GM12878 (cell line): ENCODE measurements at regions not wholly inside any gene's neighbourhood (a gene's known extent, or its start where the extent isn't known, plus 50 kb on each side); places are given as distances from the start of the nearest gene placed in this dataset.

Source experiments
- ATAC-seq: fragments of 200-7000 bp; cut with Tn5 transposase; 3 replicates; pipeline ENCODE4 v1.9.1; 2020; ENCODE audit warnings: mild to moderate bottlenecking, moderate library complexity
- BruUV-seq: library from RNA; stranded (reverse); fragments of 400-500 nt; replicated peaks from 2 replicates; lab custom pipeline; 2021; lab: Mats Ljungman, UMichigan
- CTCF ChIA-PET: fragments of 300-600 bp; sonication (Branson Sonifier 250); formaldehyde crosslinking; extraction: SDS; loops from one replicate; lab custom pipeline; 2021; ENCODE audit warnings: inconsistent platforms; lab: Yijun Ruan, JAX
- POLR2A ChIA-PET: fragments of 350-600 bp; formaldehyde crosslinking; extraction: SDS; loops from one replicate; lab custom pipeline; 2021; ENCODE audit warnings: inconsistent platforms; lab: Charles Lee
- RAD21 ChIA-PET: fragments of 300-600 bp; sonication (Branson Sonifier 250); formaldehyde crosslinking; loops from one replicate; lab custom pipeline; 2023; ENCODE audit warnings: antibody characterized with exemption; ENCODE audit not compliant: unreplicated experiment; lab: Charles Lee
- SMC1A ChIA-PET: fragments of 300-600 bp; sonication (Branson Sonifier 250); formaldehyde crosslinking; loops from one replicate; lab custom pipeline; 2023; ENCODE audit not compliant: unreplicated experiment, uncharacterized antibody; lab: Charles Lee
- DNase-seq: peaks from one replicate; pipeline ENCODE4 v3.0.0-alpha.2; 2011; ENCODE audit warnings: low read depth, low spot score
- FAIRE-seq: peaks from 3 replicates; lab custom pipeline; 2011; peaks lifted over from hg19 to GRCh38; lab: Jason Lieb, UNC
- H2AFZ ChIP-seq: 2 replicates; pipeline ENCODE4 v1.6.0; 2011; ENCODE audit warnings: low read depth, low read length, control low read depth; ENCODE audit not compliant: control insufficient read depth
- H3K27ac ChIP-seq: 2 replicates; pipeline ENCODE4 v1.5.1; 2011; ENCODE audit warnings: control low read depth; ENCODE audit not compliant: control insufficient read depth, insufficient read depth
- H3K27me3 ChIP-seq, 2 experiments: replicated peaks in 1 of 2; 2 replicates each; pipeline versions ENCODE4 v1.6.0 to v1.6.1; 2011; ENCODE audit warnings: low read length in 1 of 2; ENCODE audit not compliant: control insufficient read depth in 2 of 2, insufficient read depth in 2 of 2
- H3K36me3 ChIP-seq, 2 experiments: 2 replicates each; pipeline ENCODE4 v1.5.1; 2011; ENCODE audit warnings: low read length in 1 of 2; ENCODE audit not compliant: control insufficient read depth in 2 of 2, insufficient read depth in 2 of 2
- H3K4me1 ChIP-seq: 2 replicates; pipeline ENCODE4 v1.6.1; 2011; ENCODE audit warnings: mild to moderate bottlenecking, low read length, moderate library complexity, mixed read lengths; ENCODE audit not compliant: control insufficient read depth, insufficient read depth
- H3K4me2 ChIP-seq: 2 replicates; pipeline ENCODE4 v1.6.0; 2011; ENCODE audit warnings: control low read depth; ENCODE audit not compliant: control insufficient read depth, insufficient read depth
- H3K4me3 ChIP-seq: fragments of 200-600 bp; sonication (generic); 2 replicates; pipeline ENCODE4 v1.5.1; 2016
- H3K79me2 ChIP-seq: 2 replicates; pipeline ENCODE4 v1.6.0; 2011; ENCODE audit warnings: low read length; ENCODE audit not compliant: control insufficient read depth, insufficient read depth
- H3K9ac ChIP-seq: 2 replicates; pipeline ENCODE4 v1.8.0; 2011; ENCODE audit warnings: low read length, control low read depth, mixed read lengths; ENCODE audit not compliant: control insufficient read depth, insufficient read depth
- H3K9me3 ChIP-seq: replicated peaks from 3 replicates; pipeline ENCODE4 v1.5.1; 2011; ENCODE audit warnings: mild to moderate bottlenecking, low read length; ENCODE audit not compliant: control insufficient read depth, insufficient read depth
- H4K20me1 ChIP-seq: 2 replicates; pipeline ENCODE4 v1.6.0; 2011; ENCODE audit not compliant: control insufficient read depth, insufficient read depth
- BCL11A ChIP-seq: IDR thresholded peaks from 2 replicates; pipeline ENCODE4 v1.6.1; 2011; ENCODE audit warnings: low read depth, low read length
- FOXK2 ChIP-seq: fragments of 450-650 bp; IDR thresholded peaks from 2 replicates; pipeline ENCODE4 v1.6.1; 2017; ENCODE audit warnings: mild to moderate bottlenecking, moderate library complexity
- FOXM1 ChIP-seq: IDR thresholded peaks from 2 replicates; pipeline ENCODE4 v1.6.1; 2012; ENCODE audit warnings: low read depth, mild to moderate bottlenecking, inconsistent platforms, low read length, moderate library complexity
- MAX ChIP-seq: IDR thresholded peaks from 2 replicates; pipeline ENCODE4 v1.6.1; 2012; ENCODE audit warnings: low read depth, low read length, improper control_type of control experiment
- NFIC ChIP-seq: IDR thresholded peaks from 2 replicates; pipeline ENCODE4 v1.6.1; 2012; ENCODE audit warnings: low read depth, mild to moderate bottlenecking, inconsistent platforms, low read length, moderate library complexity
- NR2C1 ChIP-seq: fragments of 450-650 bp; IDR thresholded peaks from 2 replicates; pipeline ENCODE4 v1.6.1; 2017; ENCODE audit warnings: antibody characterized with exemption, mild to moderate bottlenecking, moderate library complexity
- PML ChIP-seq: IDR thresholded peaks from 2 replicates; pipeline ENCODE4 v1.6.1; 2012; ENCODE audit warnings: low read length, inconsistent platforms
- RAD51 ChIP-seq: fragments of 450-650 bp; IDR thresholded peaks from 2 replicates; pipeline ENCODE4 v1.6.1; 2016; ENCODE audit warnings: moderate library complexity, mild to moderate bottlenecking, inconsistent platforms
- REST ChIP-seq: IDR thresholded peaks from 2 replicates; pipeline ENCODE4 v1.6.1; 2012; ENCODE audit warnings: mild to moderate bottlenecking, low read depth, low read length
- SREBF2 ChIP-seq: IDR thresholded peaks from 2 replicates; pipeline ENCODE4 v1.6.1; 2012; ENCODE audit warnings: mild to moderate bottlenecking, low read length
- STAT1 ChIP-seq: fragments of 450-650 bp; conservative IDR thresholded peaks from 2 replicates; pipeline ENCODE4 v1.6.1; 2014; ENCODE audit warnings: antibody characterized with exemption, mild to moderate bottlenecking
- SUPT20H ChIP-seq: IDR thresholded peaks from 2 replicates; pipeline ENCODE4 v1.6.1; 2011; ENCODE audit warnings: low read depth, mild to moderate bottlenecking, low read length, moderate library complexity, borderline replicate concordance; ENCODE audit not compliant: control insufficient read depth
- ZSCAN29 ChIP-seq: fragments of 450-650 bp; IDR thresholded peaks from 2 replicates; pipeline ENCODE4 v1.6.1; 2017; ENCODE audit warnings: mild to moderate bottlenecking, moderate library complexity
- WGBS: methylation state at CpG from one replicate; pipeline ENCODE4 v1.1.6; 2016; ENCODE audit warnings: low lambda C conversion rate; ENCODE audit not compliant: insufficient replicate concordance, insufficient coverage; ENCODE audit errors: missing lambda C conversion rate; 5-methylcytosine and 5-hydroxymethylcytosine counted together
- in situ Hi-C: fragments of 300-500 bp; cut with MboI; formaldehyde crosslinking; loops from 9 replicates; pipeline ENCODE4 v1.14.3; 2018; ENCODE audit warnings: mixed read lengths
- intact Hi-C: fragments of 100-400 bp; cut with micrococcal nuclease; formaldehyde crosslinking; loops from one replicate; pipeline ENCODE4 v1.14.2; 2022; ENCODE audit not compliant: unreplicated experiment

GRCh38 chr2:144669196-144669987 is 149.5 kb upstream of the ZEB2 start (continued):
- TF ChIP-seq REST (no peak), ZSCAN29 (no peak), FOXK2 (no peak), SREBF2 (no peak)

GRCh38 chr2:144668493-144669110 is 148.7 kb upstream of the ZEB2 start:
- FAIRE-seq = no peak
- BruUV-seq = no TSS peak
- POLR2A ChIA-PET = no interaction called here
- H3K79me2 ChIP-seq = no peaks in the 10 kb centered on the region
- H3K36me3 ChIP-seq = no peaks in the 10 kb centered on the region
- in situ Hi-C loops (no loop called here), intact Hi-C loops (no loop called here)
- TF ChIP-seq MAX (no peak), SUPT20H (no peak), BCL11A (no peak), NFIC (no peak), FOXM1 (no peak), NR2C1 (no peak), RAD51 (no peak), PML (no peak), STAT1 (no peak)
- no peak for DNase-seq
- H3K27me3 ChIP-seq = no peaks in the 10 kb centered on the region; a peak in 1 of 4 replicates
- SMC1A ChIA-PET = interaction anchor here (2.6 kb wide), 1 partner anchor 13 kb away, joined by 10 read pairs; no protein-coding TSS in a partner anchor
- no peaks in the 10 kb centered on the region for H4K20me1 ChIP-seq
- H3K4me2 ChIP-seq = no peak overlapping the region
- CTCF ChIA-PET = interaction anchor here (0.9 kb wide), 1 partner anchor 10 kb away, joined by 3 read pairs; no protein-coding TSS in a partner anchor
- no peak overlapping the region for H2AFZ ChIP-seq
- H3K4me1 ChIP-seq = no peaks in the 10 kb centered on the region
- no peaks in the 10 kb centered on the region for H3K9me3 ChIP-seq
- RAD21 ChIA-PET = no interaction called here
- H3K4me3 ChIP-seq = no peak overlapping the region
- WGBS = 56% methylated on average over 1 of the region's 1 CpG
- no peak overlapping the region for H3K27ac ChIP-seq
- no peak for ATAC-seq
- H3K9ac ChIP-seq = no peak overlapping the region
